HEK293 (cell line): ENCODE measurements at regions not wholly inside any gene's neighbourhood (a gene's known extent, or its start where the extent isn't known, plus 50 kb on each side); places are given as distances from the start of the nearest gene placed in this dataset.

Experiments
- CTCF ChIA-PET: fragments of 350-600 bp; formaldehyde crosslinking; extraction: SDS; loops from one replicate; lab custom pipeline; 2021; ENCODE audit warnings: antibody characterized with exemption; lab: Yijun Ruan, JAX
- POLR2A ChIA-PET: fragments of 300-600 bp; formaldehyde crosslinking; extraction: SDS; loops from one replicate; lab custom pipeline; 2020; ENCODE audit warnings: antibody characterized with exemption, inconsistent platforms; lab: Yijun Ruan, JAX
- H3K27ac ChIP-seq: fragments of 200-500 bp; sonication (Bioruptor generic); 2 replicates; pipeline ENCODE4 v1.5.1; 2014; ENCODE audit warnings: low read depth, low read length, control low read depth, inconsistent platforms; ENCODE audit errors: extremely low read depth
- H3K36me3 ChIP-seq, 2 experiments: fragments of 200-500 bp in 1 of 2; sonication (Bioruptor generic) in 1 of 2; 1 replicate in 1 of 2; 2 replicates in 1 of 2; pipeline ENCODE4 v1.5.1; 2014 to 2017; ENCODE audit warnings: inconsistent platforms in 2 of 2, low read length in 2 of 2; ENCODE audit not compliant: control insufficient read depth in 2 of 2, insufficient read depth in 1 of 2
- H3K4me1 ChIP-seq: fragments of 200-500 bp; sonication (Bioruptor generic); 2 replicates; pipeline ENCODE4 v1.5.1; 2014; ENCODE audit warnings: mild to moderate bottlenecking, low read length, inconsistent platforms; ENCODE audit not compliant: control insufficient read depth, insufficient read depth
- H3K4me3 ChIP-seq: 2 replicates; pipeline ENCODE4 v1.5.1; 2011; ENCODE audit warnings: low read depth, mild to moderate bottlenecking, control low read depth, low read length, moderate library complexity
- H3K9me3 ChIP-seq: fragments of 200-500 bp; sonication (Bioruptor generic); 2 replicates; pipeline ENCODE4 v1.5.1; 2014; ENCODE audit warnings: low read depth, low read length, inconsistent platforms; ENCODE audit not compliant: control insufficient read depth, insufficient read depth
- BCL11A ChIP-seq: fragments of 450-650 bp; formaldehyde crosslinking; IDR thresholded peaks from 2 replicates; pipeline ENCODE4 v1.5.1; 2016; ENCODE audit warnings: low read depth, missing biosample characterization, missing genetic modification characterization
- GLI2 ChIP-seq: fragments of 450-650 bp; formaldehyde crosslinking; IDR thresholded peaks from 2 replicates; pipeline ENCODE4; 2017; ENCODE audit warnings: missing biosample characterization, missing genetic modification characterization, low read depth, borderline replicate concordance
- OSR2 ChIP-seq: fragments of 450-650 bp; formaldehyde crosslinking; IDR thresholded peaks from 2 replicates; pipeline ENCODE4 v1.5.1; 2016; ENCODE audit warnings: missing biosample characterization, missing genetic modification characterization
- YY2 ChIP-seq: fragments of 450-650 bp; formaldehyde crosslinking; IDR thresholded peaks from 2 replicates; pipeline ENCODE4 v1.5.1; 2016; ENCODE audit warnings: missing biosample characterization, missing genetic modification characterization
- ZBTB49 ChIP-seq: fragments of 450-650 bp; formaldehyde crosslinking; IDR thresholded peaks from 2 replicates; pipeline ENCODE4 v1.5.1; 2016; ENCODE audit warnings: missing biosample characterization, missing genetic modification characterization, low read depth
- ZFP37 ChIP-seq: fragments of 450-650 bp; formaldehyde crosslinking; IDR thresholded peaks from 2 replicates; pipeline ENCODE4 v1.5.1; 2016; ENCODE audit warnings: missing biosample characterization, missing genetic modification characterization
- ZNF175 ChIP-seq: fragments of 450-650 bp; formaldehyde crosslinking; IDR thresholded peaks from 2 replicates; pipeline ENCODE4 v1.5.1; 2016; ENCODE audit warnings: missing biosample characterization, missing genetic modification characterization
- ZNF2 ChIP-seq: fragments of 450-650 bp; formaldehyde crosslinking; IDR thresholded peaks from 2 replicates; pipeline ENCODE4 v1.5.1; 2016; ENCODE audit warnings: missing biosample characterization, missing genetic modification characterization
- ZNF214 ChIP-seq: fragments of 450-650 bp; formaldehyde crosslinking; IDR thresholded peaks from 2 replicates; pipeline ENCODE4 v1.5.1; 2017; ENCODE audit warnings: missing biosample characterization, mild to moderate bottlenecking, missing genetic modification characterization, borderline replicate concordance
- ZNF239 ChIP-seq: fragments of 450-650 bp; formaldehyde crosslinking; IDR thresholded peaks from 2 replicates; pipeline ENCODE4 v1.5.1; 2016; ENCODE audit warnings: missing biosample characterization, missing genetic modification characterization
- ZNF24 ChIP-seq: fragments of 450-650 bp; formaldehyde crosslinking; IDR thresholded peaks from 2 replicates; pipeline ENCODE4 v1.5.1; 2016; ENCODE audit warnings: missing biosample characterization, missing genetic modification characterization
- ZNF26 ChIP-seq: fragments of 450-650 bp; formaldehyde crosslinking; IDR thresholded peaks from 2 replicates; pipeline ENCODE4 v1.5.1; 2016; ENCODE audit warnings: missing biosample characterization, missing genetic modification characterization
- ZNF266 ChIP-seq: fragments of 450-650 bp; formaldehyde crosslinking; IDR thresholded peaks from 2 replicates; pipeline ENCODE4 v1.5.1; 2016; ENCODE audit warnings: missing biosample characterization, missing genetic modification characterization, low read depth
- ZNF394 ChIP-seq: fragments of 450-650 bp; formaldehyde crosslinking; IDR thresholded peaks from 2 replicates; pipeline ENCODE4 v1.5.1; 2016; ENCODE audit warnings: missing biosample characterization, missing genetic modification characterization, mild to moderate bottlenecking, moderate library complexity, borderline replicate concordance
- ZNF426 ChIP-seq: fragments of 450-650 bp; formaldehyde crosslinking; IDR thresholded peaks from 2 replicates; pipeline ENCODE4 v1.5.1; 2017; ENCODE audit warnings: missing biosample characterization, missing genetic modification characterization, mild to moderate bottlenecking, inconsistent platforms, moderate library complexity
- ZNF48 ChIP-seq: fragments of 450-650 bp; formaldehyde crosslinking; IDR thresholded peaks from 2 replicates; pipeline ENCODE4 v1.5.1; 2016; ENCODE audit warnings: missing biosample characterization, missing genetic modification characterization
- ZNF530 ChIP-seq: fragments of 450-650 bp; formaldehyde crosslinking; IDR thresholded peaks from 2 replicates; pipeline ENCODE4 v1.5.1; 2016; ENCODE audit warnings: low read depth, missing biosample characterization, missing genetic modification characterization
- ZNF548 ChIP-seq: fragments of 450-650 bp; formaldehyde crosslinking; IDR thresholded peaks from 2 replicates; pipeline ENCODE4 v1.5.1; 2016; ENCODE audit warnings: missing biosample characterization, missing genetic modification characterization
- ZNF580 ChIP-seq: fragments of 450-650 bp; formaldehyde crosslinking; IDR thresholded peaks from 2 replicates; pipeline ENCODE4 v1.5.1; 2016; ENCODE audit warnings: missing biosample characterization, missing genetic modification characterization
- ZNF626 ChIP-seq: fragments of 450-650 bp; sonication (Bioruptor Pico); formaldehyde crosslinking; IDR thresholded peaks from 2 replicates; pipeline ENCODE4 v1.5.1; 2018; ENCODE audit warnings: missing biosample characterization, missing genetic modification characterization, inconsistent platforms
- ZNF704 ChIP-seq: fragments of 450-650 bp; formaldehyde crosslinking; IDR thresholded peaks from 2 replicates; pipeline ENCODE4 v1.5.1; 2016; ENCODE audit warnings: missing biosample characterization, missing genetic modification characterization
- ZNF791 ChIP-seq: fragments of 450-650 bp; formaldehyde crosslinking; IDR thresholded peaks from 2 replicates; pipeline ENCODE4 v1.5.1; 2016; ENCODE audit warnings: missing biosample characterization, missing genetic modification characterization
- ZSCAN30 ChIP-seq: fragments of 450-650 bp; IDR thresholded peaks from 2 replicates; pipeline ENCODE4 v1.5.1; 2018; ENCODE audit warnings: missing biosample characterization, mild to moderate bottlenecking, missing genetic modification characterization, moderate library complexity

- H3K36me3 ChIP-seq = no peaks in the 10 kb centered on the region
- ChIA-PET CTCF (no interaction called here), POLR2A (no interaction called here)
- no peak overlapping the region for H3K27ac ChIP-seq
- no peaks in the 10 kb centered on the region for H3K9me3 ChIP-seq
- no peak overlapping the region for H3K4me3 ChIP-seq
- H3K4me1 ChIP-seq = peaks cover 4% of the 10 kb centered on the region; the same call in 1 of the 2 replicates
- TF ChIP-seq ZNF530 (tag by site-specific recombination) = no peak
- no peak for TF ChIP-seq GLI2
- TF ChIP-seq ZNF2 (tag by site-specific recombination) = no peak
- TF ChIP-seq YY2 (tag by site-specific recombination) = no peak
- TF ChIP-seq ZSCAN30 (tag by site-specific recombination) = no peak
- TF ChIP-seq ZNF24 (tag by site-specific recombination) = no peak
- TF ChIP-seq ZBTB49 (tag by site-specific recombination) = no peak
- no peak for TF ChIP-seq ZNF394 (tag by site-specific recombination)
These were observed 187.4 kb downstream of the LPIN1 start for GRCh38 chr2:11933854-11934253.

GRCh38 chr2:11936761-11937160 is 190.3 kb downstream of the LPIN1 start:
- POLR2A ChIA-PET = no interaction called here
- Histone ChIP-seq H3K4me1 (no peaks in the 10 kb centered on the region), H3K36me3 (no peaks in the 10 kb centered on the region), H3K4me3 (no peak overlapping the region), H3K9me3 (no peaks in the 10 kb centered on the region), H3K27ac (no peak overlapping the region)
- CTCF ChIA-PET = interaction anchor here (0.7 kb wide), 1 partner anchor 64 kb away, joined by 3 read pairs; no protein-coding TSS in a partner anchor
- TF ChIP-seq YY2 (tag by site-specific recombination) (no peak), OSR2 (tag by site-specific recombination) (no peak), ZNF548 (no peak), ZNF791 (no peak)

- H3K4me3 ChIP-seq = no peak overlapping the region
- no peak for TF ChIP-seq ZNF48 (tag by site-specific recombination)
- TF ChIP-seq BCL11A (tag by site-specific recombination) = no peak
- no peak for TF ChIP-seq ZNF580 (tag by site-specific recombination)
- no peak for TF ChIP-seq ZNF626 (tag by site-specific recombination)
- no peak for TF ChIP-seq ZNF175
- no peak for TF ChIP-seq ZNF26 (tag by site-specific recombination)
- TF ChIP-seq ZNF704 = no peak
- TF ChIP-seq ZNF426 (tag by site-specific recombination) = no peak
- no peak for TF ChIP-seq ZFP37 (tag by site-specific recombination)
- no peak for TF ChIP-seq ZNF266 (tag by site-specific recombination)
- no peak for TF ChIP-seq ZNF214 (tag by site-specific recombination)
- no peak for TF ChIP-seq ZNF239 (tag by site-specific recombination)
- H3K27ac ChIP-seq = no peak overlapping the region
- no peaks in the 10 kb centered on the region for H3K9me3 ChIP-seq
- ChIA-PET CTCF (no interaction called here), POLR2A (no interaction called here)
- no peaks in the 10 kb centered on the region for H3K4me1 ChIP-seq
- no peaks in the 10 kb centered on the region for H3K36me3 ChIP-seq
These were observed 191.8 kb downstream of the LPIN1 start for GRCh38 chr2:11938196-11938595.
